Kidney (tissue), 13 donors: ENCODE measurements at regions not wholly inside any gene's neighbourhood (a gene's known extent, or its start where the extent isn't known, plus 50 kb on each side); places are given as distances from the start of the nearest gene placed in this dataset.
A peak's percentile ranks its signal among the peaks of the same experiment; 100 is the strongest.
"Not testable (repeated sequence)": the region's sequence is repeated elsewhere in the genome, so short reads cannot be mapped to it uniquely, and the experiment has no call there.

Experiments used
- DNase-seq, 5 donors: peaks; one replicate each; pipeline ENCODE4 v3.0.0-alpha.2; 2013 to 2020
- FAIRE-seq: peaks from 2 replicates; lab custom pipeline; 2012; peaks lifted over from hg19 to GRCh38; lab: Jason Lieb, UNC
- H3K27ac ChIP-seq, 2 donors: one replicate each; pipeline ENCODE4 v1.7.0; 2013; ENCODE audit warnings: low read depth in 2 of 2, low read length in 2 of 2, inconsistent platforms in 1 of 2
- H3K27me3 ChIP-seq: one replicate; pipeline ENCODE4 v1.7.1; 2013; ENCODE audit warnings: low read length, inconsistent platforms; ENCODE audit not compliant: control insufficient read depth, insufficient read depth
- H3K36me3 ChIP-seq, 3 donors: one replicate each; pipeline versions ENCODE4 v1.7.0 to v1.7.1; 2013; ENCODE audit warnings: low read length in 3 of 3, control low read depth in 1 of 3, inconsistent platforms in 1 of 3; ENCODE audit not compliant: insufficient read depth in 3 of 3, control insufficient read depth in 2 of 3
- H3K4me1 ChIP-seq, 3 donors: one replicate each; pipeline versions ENCODE4 v1.7.0 to v1.7.1; 2013; ENCODE audit warnings: low read length in 3 of 3, inconsistent platforms in 1 of 3, low read depth in 1 of 3; ENCODE audit not compliant: control insufficient read depth in 2 of 3, insufficient read depth in 2 of 3
- H3K4me3 ChIP-seq, 3 donors: one replicate each; pipeline versions ENCODE4 v1.7.0 to v1.8.1; 2013; ENCODE audit warnings: low read length in 3 of 3, control low read depth in 1 of 3, inconsistent platforms in 1 of 3
- H3K9ac ChIP-seq, 3 donors: one replicate each; pipeline versions ENCODE4 v1.7.0 to v1.7.1; 2013; ENCODE audit warnings: low read length in 3 of 3, control low read depth in 1 of 3, inconsistent platforms in 1 of 3
- H3K9me3 ChIP-seq, 3 donors: one replicate each; pipeline versions ENCODE4 v1.7.0 to v1.7.1; 2013; ENCODE audit warnings: low read length in 3 of 3, control low read depth in 1 of 3, inconsistent platforms in 1 of 3; ENCODE audit not compliant: control insufficient read depth in 2 of 3, insufficient read depth in 1 of 3
- CTCF ChIP-seq: IDR thresholded peaks from 3 replicates; pipeline ENCODE4 v1.5.1; 2012; ENCODE audit warnings: mild to moderate bottlenecking, moderate library complexity, borderline replicate concordance; ENCODE audit not compliant: insufficient read depth; ENCODE audit errors: extremely low read depth
- intact Hi-C: fragments of 100-400 bp; cut with DNase I; formaldehyde crosslinking; loops from one replicate; pipeline ENCODE4 v1.11.1; 2022
- donor health status: control.
- donor health status: control.
- donor health status: control.
- donor health status: control.
- donor health status: control.
- donor health status: DM: yes; HTN: yes; CAD: no.
- donor health status: Normal renal cell carcinoma (clear cell type).

GRCh38 chr7:125197731-125198393 lies 268.2 kb upstream of the POT1 start:
- DNase-seq (no peak), FAIRE-seq (no peak)
- H3K9ac ChIP-seq, result no peak overlapping the region
- no peak overlapping the region for H3K27ac ChIP-seq
- H3K9me3 ChIP-seq, result no peaks in the 10 kb centered on the region
- intact Hi-C loops, result no loop called here
- H3K4me3 ChIP-seq, result no peak overlapping the region
- H3K4me1 ChIP-seq, result no peaks in the 10 kb centered on the region
- TF ChIP-seq CTCF, result no peak
- no peaks in the 10 kb centered on the region for H3K27me3 ChIP-seq
- no peaks in the 10 kb centered on the region for H3K36me3 ChIP-seq

- FAIRE-seq, result no peak
- peak in 1 of 5 donors; percentile 1 for DNase-seq
- Histone ChIP-seq H3K36me3 (no peaks in the 10 kb centered on the region), H3K9ac (no peak overlapping the region), H3K27me3 (no peaks in the 10 kb centered on the region), H3K27ac (no peak overlapping the region), H3K4me3 (no peak overlapping the region), H3K4me1 (no peaks in the 10 kb centered on the region), H3K9me3 (peaks cover 0 to 3% (median 0%) of the 10 kb centered on the region in 3 donors)
- intact Hi-C loops, result no loop called here
- no peak for TF ChIP-seq CTCF
Measured at GRCh38 chr7:125195156-125195555, 265.5 kb upstream of the POT1 start.

- intact Hi-C loops, result no loop called here
- H3K36me3 ChIP-seq, result no peaks in the 10 kb centered on the region
- no peak overlapping the region for H3K27ac ChIP-seq
- no peak for FAIRE-seq
- TF ChIP-seq CTCF, result no peak
- no peaks in the 10 kb centered on the region for H3K4me1 ChIP-seq
- H3K4me3 ChIP-seq, result no peak overlapping the region
- no peaks in the 10 kb centered on the region for H3K27me3 ChIP-seq
- peaks cover 0 to 7% (median 0%) of the 10 kb centered on the region in 3 donors for H3K9me3 ChIP-seq
- H3K9ac ChIP-seq, result no peak overlapping the region
- peak in 1 of 5 donors; percentile 7 for DNase-seq
Measured at GRCh38 chr7:125193263-125193662, 263.6 kb upstream of the POT1 start.

- Histone ChIP-seq H3K4me1 (no peaks in the 10 kb centered on the region), H3K27ac (no peak overlapping the region), H3K9me3 (peaks cover 0 to 6% (median 0%) of the 10 kb centered on the region in 3 donors), H3K4me3 (no peak overlapping the region), H3K9ac (no peak overlapping the region), H3K27me3 (no peaks in the 10 kb centered on the region), H3K36me3 (no peaks in the 10 kb centered on the region)
- no peak for FAIRE-seq
- no peak for TF ChIP-seq CTCF
- no peak for DNase-seq
- intact Hi-C loops, result no loop called here
Measured at GRCh38 chr7:125184801-125185200, 255.2 kb upstream of the POT1 start.

- H3K36me3 ChIP-seq, H3K27me3 ChIP-seq, DNase-seq, H3K4me1 ChIP-seq, H3K9me3 ChIP-seq, intact Hi-C loops, H3K9ac ChIP-seq, H3K4me3 ChIP-seq, H3K27ac ChIP-seq, FAIRE-seq: not testable (repeated sequence)
Measured at GRCh38 chr7:125181569-125182267, 252.1 kb upstream of the POT1 start.
